ENCODE measurements at regions not wholly inside any gene's neighbourhood (a gene's known extent, or its start where the extent isn't known, plus 50 kb on each side); places are given as distances from the start of the nearest gene placed in this dataset.
A peak's percentile ranks its signal among the peaks of the same experiment; 100 is the strongest.

- TF ChIP-seq E2F6 (IDR thresholded peaks at IDR 0.05), result no peak
- peak; percentile 80 for TF ChIP-seq YY1 (IDR thresholded peaks at IDR 0.05; ENCODE audit: low read depth, low read length)
- peak; percentile 55 for TF ChIP-seq TAF7 (optimal IDR thresholded peaks at IDR 0.05; ENCODE audit: borderline replicate concordance, low read depth, low read length)
- no peak for TF ChIP-seq RNF2 (IDR thresholded peaks at IDR 0.05; ENCODE audit: borderline replicate concordance, low read depth, low read length, missing control alignments, poor library complexity, severe bottlenecking)
- TF ChIP-seq PHF8 (conservative IDR thresholded peaks at IDR 0.05; ENCODE audit: low read depth, low read length), result peak; percentile 10; the same call in 1 of the 2 replicates
- TF ChIP-seq SIX5 (IDR thresholded peaks at IDR 0.05; ENCODE audit: low read depth, low read length), result peak; percentile 27
- peak; percentile 48 for TF ChIP-seq ASH2L (IDR thresholded peaks at IDR 0.05; ENCODE audit: low read length)
- peak; percentile 81; the same call in 1 of the 2 replicates for TF ChIP-seq JUN (IDR thresholded peaks at IDR 0.05; ENCODE audit: low read depth, low read length)
- no peak for TF ChIP-seq KDM5A (IDR thresholded peaks at IDR 0.05; ENCODE audit: low read length)
- TF ChIP-seq SAP30 (IDR thresholded peaks at IDR 0.05; ENCODE audit: insufficient read depth, insufficient replicate concordance, low read length), result peak; percentile 47
- 0 out of 2 replicates have a peak, but pooled peaks have one; percentile 69 for TF ChIP-seq RBBP5 (IDR thresholded peaks at IDR 0.05; ENCODE audit: borderline replicate concordance, low read depth, low read length)
- TF ChIP-seq TEAD4 (IDR thresholded peaks at IDR 0.05; ENCODE audit: low read depth, low read length), result 0 out of 2 replicates have a peak, but pooled peaks have one; percentile 58
These were observed 57.3 kb upstream of the BCO1 start (continued) for GRCh38 chr16:81181013-81181720.

Data from H1 (cell line).